Fibroblast of skin of right biceps (primary cell): ENCODE measurements at regions not wholly inside any gene's neighbourhood (a gene's known extent, or its start where the extent isn't known, plus 50 kb on each side); places are given as distances from the start of the nearest gene placed in this dataset.

Source experiments
- DNase-seq: peaks from one replicate; pipeline ENCODE4 v3.0.0-alpha.2; 2013

GRCh38 chr17:77720946-77721845, 237.3 kb upstream of the TNRC6C start:
- DNase-seq, result no peak

- no peak for DNase-seq
These were observed 236.7 kb upstream of the TNRC6C start for GRCh38 chr17:77721846-77722160.

- no peak for DNase-seq
These were observed 236.1 kb upstream of the TNRC6C start for GRCh38 chr17:77722366-77722765.

GRCh38 chr17:77723071-77723908, 235.2 kb upstream of the TNRC6C start:
- DNase-seq, result no peak

GRCh38 chr17:77723909-77724875, 234.3 kb upstream of the TNRC6C start:
- DNase-seq, result no peak

- DNase-seq, result no peak
These were observed 233.5 kb upstream of the TNRC6C start for GRCh38 chr17:77724876-77725615.

GRCh38 chr17:77725846-77726245, 232.7 kb upstream of the TNRC6C start:
- DNase-seq, result no peak

GRCh38 chr17:77726549-77727006, 231.9 kb upstream of the TNRC6C start:
- DNase-seq, result no peak

GRCh38 chr17:77727037-77727615, 231.4 kb upstream of the TNRC6C start:
- DNase-seq, result no peak

- no peak for DNase-seq
These were observed 230.1 kb upstream of the TNRC6C start for GRCh38 chr17:77728474-77728795.

GRCh38 chr17:77728871-77729270, 229.6 kb upstream of the TNRC6C start:
- no peak for DNase-seq

- DNase-seq, result no peak
These were observed 228.9 kb upstream of the TNRC6C start for GRCh38 chr17:77729587-77729986.

- no peak for DNase-seq
These were observed 228.1 kb upstream of the TNRC6C start for GRCh38 chr17:77730376-77730775.

- DNase-seq, result no peak
These were observed 224.8 kb upstream of the TNRC6C start for GRCh38 chr17:77733576-77734296.

GRCh38 chr17:77734371-77735080, 224.0 kb upstream of the TNRC6C start:
- DNase-seq, result peak; percentile 66

- DNase-seq, result no peak
These were observed 223.4 kb upstream of the TNRC6C start for GRCh38 chr17:77735081-77735565.

- DNase-seq, result no peak
These were observed 222.8 kb upstream of the TNRC6C start for GRCh38 chr17:77735566-77736198.

- DNase-seq, result no peak
These were observed 222.3 kb upstream of the TNRC6C start for GRCh38 chr17:77736199-77736585.

- DNase-seq, result no peak
These were observed 221.8 kb upstream of the TNRC6C start for GRCh38 chr17:77736721-77737120.
